ENCODE measurements at regions not wholly inside any gene's neighbourhood (a gene's known extent, or its start where the extent isn't known, plus 50 kb on each side); places are given as distances from the start of the nearest gene placed in this dataset.
A peak's percentile ranks its signal among the peaks of the same experiment; 100 is the strongest.

DNA sequence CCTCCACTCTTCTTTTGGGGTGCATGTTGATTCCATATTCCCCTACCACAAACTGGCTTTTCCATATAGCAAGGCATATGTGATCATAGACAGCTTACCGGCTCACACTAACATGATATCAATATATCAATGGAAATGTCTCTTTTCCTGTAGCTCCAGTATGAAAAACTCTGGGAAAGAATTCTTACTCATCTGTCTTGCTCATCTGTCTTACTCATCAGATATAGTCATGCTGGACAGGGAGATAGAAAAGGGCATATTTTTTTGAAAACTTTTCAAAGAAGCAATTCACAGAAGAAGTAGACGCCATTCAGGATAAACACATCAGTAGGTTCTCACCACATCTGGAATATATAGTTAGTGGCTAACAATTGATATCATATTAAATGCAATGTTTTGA, 794.7 kb downstream of the RAB28 start:
- in situ Hi-C loops (cut with HindIII; ENCODE audit: low sequenced_read_pairs) = no loop called here
- DNase-seq (ENCODE audit: low read depth) = no peak

DNA sequence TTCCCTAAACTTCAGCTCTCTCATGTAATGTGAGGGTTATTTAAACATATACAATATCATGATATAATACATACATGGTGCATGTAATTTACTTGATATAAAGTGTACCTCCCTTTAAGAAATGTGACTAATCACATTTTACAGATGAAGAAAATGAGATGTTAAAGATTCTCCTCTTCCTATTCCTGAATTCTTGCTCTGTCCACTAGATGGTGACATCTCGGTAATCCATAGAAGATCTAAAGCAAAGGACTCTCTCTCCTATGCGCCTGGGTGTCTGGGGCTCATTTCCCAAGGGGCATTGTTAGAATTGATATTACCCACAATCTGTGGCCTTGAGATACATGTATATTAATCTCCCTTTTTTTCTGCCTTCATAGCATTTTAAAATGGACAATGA, 804.9 kb downstream of the RAB28 start:
- DNase-seq (ENCODE audit: low read depth) = no peak
- H3K4me3 ChIP-seq (ENCODE audit: low read depth, low read length) = no peak overlapping the region
- in situ Hi-C loops (cut with HindIII; ENCODE audit: low sequenced_read_pairs) = no loop called here
- TF ChIP-seq, protein P1, sequence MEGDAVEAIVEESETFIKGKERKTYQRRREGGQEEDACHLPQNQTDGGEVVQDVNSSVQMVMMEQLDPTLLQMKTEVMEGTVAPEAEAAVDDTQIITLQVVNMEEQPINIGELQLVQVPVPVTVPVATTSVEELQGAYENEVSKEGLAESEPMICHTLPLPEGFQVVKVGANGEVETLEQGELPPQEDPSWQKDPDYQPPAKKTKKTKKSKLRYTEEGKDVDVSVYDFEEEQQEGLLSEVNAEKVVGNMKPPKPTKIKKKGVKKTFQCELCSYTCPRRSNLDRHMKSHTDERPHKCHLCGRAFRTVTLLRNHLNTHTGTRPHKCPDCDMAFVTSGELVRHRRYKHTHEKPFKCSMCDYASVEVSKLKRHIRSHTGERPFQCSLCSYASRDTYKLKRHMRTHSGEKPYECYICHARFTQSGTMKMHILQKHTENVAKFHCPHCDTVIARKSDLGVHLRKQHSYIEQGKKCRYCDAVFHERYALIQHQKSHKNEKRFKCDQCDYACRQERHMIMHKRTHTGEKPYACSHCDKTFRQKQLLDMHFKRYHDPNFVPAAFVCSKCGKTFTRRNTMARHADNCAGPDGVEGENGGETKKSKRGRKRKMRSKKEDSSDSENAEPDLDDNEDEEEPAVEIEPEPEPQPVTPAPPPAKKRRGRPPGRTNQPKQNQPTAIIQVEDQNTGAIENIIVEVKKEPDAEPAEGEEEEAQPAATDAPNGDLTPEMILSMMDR (IDR thresholded peaks at IDR 0.05; ENCODE audit: low read depth, low read length, missing control alignments) = peak; percentile 16

More for the DNA sequence above, 794.7 kb downstream of the RAB28 start:
- H3K4me3 ChIP-seq (ENCODE audit: low read depth, low read length) = no peak overlapping the region
- TF ChIP-seq, protein P1 (IDR thresholded peaks at IDR 0.05; ENCODE audit: low read depth, low read length, missing control alignments) = no peak

DNA sequence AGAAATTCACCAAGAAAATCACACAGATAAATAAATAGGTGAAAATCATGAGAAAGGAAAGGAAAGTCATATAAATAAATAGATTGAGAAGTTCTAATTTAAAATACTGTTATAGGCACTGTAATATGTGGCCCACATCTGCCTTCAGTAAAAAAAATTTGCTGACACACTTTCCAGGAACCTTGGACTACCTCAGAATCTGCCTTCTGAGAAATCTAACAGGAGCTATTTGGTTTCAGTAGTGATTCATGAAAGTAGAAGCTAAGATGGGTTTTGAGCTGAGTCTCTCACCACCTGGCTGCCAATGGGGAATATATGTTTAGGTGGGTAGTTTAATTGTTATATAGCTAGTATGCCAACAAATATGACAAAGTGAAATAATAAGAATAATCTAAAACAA, 810.0 kb downstream of the RAB28 start:
- TF ChIP-seq, protein P1 (IDR thresholded peaks at IDR 0.05; ENCODE audit: low read depth, low read length, missing control alignments) = no peak
- in situ Hi-C loops (cut with HindIII; ENCODE audit: low sequenced_read_pairs) = no loop called here
- no peak overlapping the region for H3K4me3 ChIP-seq (ENCODE audit: low read depth, low read length)
- no peak for DNase-seq (ENCODE audit: low read depth)

DNA sequence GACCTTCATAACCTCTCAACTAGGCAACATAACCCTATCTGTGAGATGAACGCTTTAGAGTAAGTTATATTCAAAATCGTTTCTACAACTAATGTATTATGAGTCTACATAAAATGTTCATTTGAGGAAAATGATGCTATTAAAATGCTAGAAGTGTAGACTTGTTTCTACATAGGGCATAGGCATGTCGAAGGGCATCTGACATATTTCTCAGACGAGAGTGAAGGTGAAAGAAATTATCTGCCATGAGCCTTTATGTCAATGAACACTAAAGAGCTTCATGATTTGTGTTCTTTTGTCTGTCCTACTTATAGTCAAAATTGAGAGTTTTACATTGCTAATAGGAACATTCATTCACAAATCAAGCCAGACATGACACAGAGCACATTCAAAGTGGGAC, 811.8 kb downstream of the RAB28 start:
- H3K4me3 ChIP-seq (ENCODE audit: low read depth, low read length) = no peak overlapping the region
- in situ Hi-C loops (cut with HindIII; ENCODE audit: low sequenced_read_pairs) = no loop called here
- TF ChIP-seq, protein P1 (IDR thresholded peaks at IDR 0.05; ENCODE audit: low read depth, low read length, missing control alignments) = no peak
- no peak for DNase-seq (ENCODE audit: low read depth)

DNA sequence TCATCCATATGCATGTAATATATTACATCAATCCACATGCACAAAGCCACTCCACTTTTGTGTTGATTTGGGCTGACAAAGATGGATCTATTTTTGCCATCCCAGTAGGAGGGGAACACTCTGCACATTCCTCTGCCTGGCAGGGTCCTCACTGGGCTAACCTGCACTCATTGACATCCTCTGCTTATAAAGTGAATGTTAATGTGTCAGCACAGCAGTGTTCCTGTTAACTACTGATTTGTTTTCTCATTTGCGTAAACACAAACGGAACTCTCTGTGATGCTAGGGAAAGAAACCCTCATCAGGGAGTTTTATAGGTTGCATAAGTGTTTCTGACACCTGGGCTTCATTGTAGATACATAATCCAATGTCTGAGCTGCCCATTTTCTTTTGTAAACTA, 826.0 kb downstream of the RAB28 start:
- H3K4me3 ChIP-seq (ENCODE audit: low read depth, low read length) = no peak overlapping the region
- in situ Hi-C loops (cut with HindIII; ENCODE audit: low sequenced_read_pairs) = no loop called here
- no peak for DNase-seq (ENCODE audit: low read depth)
- TF ChIP-seq, protein P1 (IDR thresholded peaks at IDR 0.05; ENCODE audit: low read depth, low read length, missing control alignments) = no peak

DNA sequence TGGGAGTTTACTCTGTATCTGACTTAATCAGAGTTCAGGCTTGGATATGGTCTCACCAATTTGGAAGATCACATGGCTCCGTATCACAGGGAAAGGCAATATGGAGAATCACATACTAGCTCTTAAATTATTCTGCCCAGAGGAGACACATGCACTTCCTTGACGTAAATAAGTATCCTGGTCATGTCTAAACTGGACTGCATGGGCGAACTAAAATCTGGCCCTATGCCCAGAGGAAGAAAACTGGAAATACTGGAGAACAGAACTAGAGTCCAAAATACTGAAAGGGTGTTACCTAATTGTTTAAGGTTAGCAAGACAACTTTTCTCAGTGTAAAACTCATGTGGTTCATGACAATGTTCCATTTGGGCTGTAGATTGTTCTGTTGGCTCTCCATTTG, 832.3 kb downstream of the RAB28 start:
- no peak overlapping the region for H3K4me3 ChIP-seq (ENCODE audit: low read depth, low read length)
- DNase-seq (ENCODE audit: low read depth) = no peak
- in situ Hi-C loops (cut with HindIII; ENCODE audit: low sequenced_read_pairs) = no loop called here
- TF ChIP-seq, protein P1 (IDR thresholded peaks at IDR 0.05; ENCODE audit: low read depth, low read length, missing control alignments) = no peak

DNA sequence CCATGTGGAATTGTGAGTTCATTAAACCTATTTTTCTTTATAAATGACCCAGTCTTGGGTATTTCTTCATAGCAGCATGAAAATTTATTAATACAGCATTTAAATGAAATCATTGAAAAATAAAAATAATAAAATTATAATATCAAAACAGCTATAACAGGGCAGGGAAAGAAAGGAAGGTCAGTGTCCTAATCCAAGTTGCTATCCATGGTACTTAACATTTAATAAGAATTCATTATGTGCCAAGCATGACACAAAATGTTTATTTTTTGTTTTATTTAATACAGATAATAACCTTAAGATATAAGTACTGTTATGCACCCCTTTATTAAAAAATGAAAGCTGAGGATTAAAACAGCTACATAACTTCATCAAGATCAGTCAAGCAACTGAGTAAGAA, 838.4 kb downstream of the RAB28 start:
- TF ChIP-seq, protein P1 (IDR thresholded peaks at IDR 0.05; ENCODE audit: low read depth, low read length, missing control alignments) = no peak
- in situ Hi-C loops (cut with HindIII; ENCODE audit: low sequenced_read_pairs) = no loop called here
- DNase-seq (ENCODE audit: low read depth) = no peak
- no peak overlapping the region for H3K4me3 ChIP-seq (ENCODE audit: low read depth, low read length)
